Activated T-helper 2 cell treated with anti-CD3 and anti-CD28 coated beads, Interferon-gamma antibody, Interleukin-2, Interleukin-4, amounts not matched to agents 10 μg/mL and 5 μg/mL and 100 μg/mL, durations not matched to agents 14 hours and 24 hours and 36 hours (primary cell): ENCODE measurements at regions not wholly inside any gene's neighbourhood (a gene's known extent, or its start where the extent isn't known, plus 50 kb on each side); places are given as distances from the start of the nearest gene placed in this dataset.

ENCODE experiments used
- DNase-seq: peaks from one replicate; pipeline ENCODE4 v3.0.0; 2021; ENCODE audit warnings: low spot score
- H3K27ac Mint-ChIP-seq: one replicate; pipeline ENCODE4 v1.8.0; 2021; ENCODE audit warnings: mixed read lengths
- H3K27me3 Mint-ChIP-seq: one replicate; pipeline ENCODE4 v1.8.0; 2021; ENCODE audit warnings: low read depth, mixed read lengths
- H3K36me3 Mint-ChIP-seq: one replicate; pipeline ENCODE4 v1.8.0; 2021; ENCODE audit warnings: low read depth, mixed read lengths
- H3K4me1 Mint-ChIP-seq: one replicate; pipeline ENCODE4 v1.8.0; 2021; ENCODE audit warnings: low read depth, mixed read lengths
- H3K4me3 Mint-ChIP-seq: one replicate; pipeline ENCODE4 v1.8.0; 2021; ENCODE audit warnings: low read depth, mild to moderate bottlenecking, moderate library complexity, mixed read lengths
- H3K9me3 Mint-ChIP-seq: one replicate; pipeline ENCODE4 v1.8.0; 2021; ENCODE audit warnings: mixed read lengths
- intact Hi-C: fragments of 100-400 bp; cut with micrococcal nuclease; formaldehyde crosslinking; loops from one replicate; pipeline ENCODE4 v1.15.1; 2023

- intact Hi-C loops: no loop called here
- no peak overlapping the region for H3K27ac Mint-ChIP-seq
- H3K4me1 Mint-ChIP-seq: no peaks in the 10 kb centered on the region
- no peaks in the 10 kb centered on the region for H3K9me3 Mint-ChIP-seq
- H3K36me3 Mint-ChIP-seq: no peaks in the 10 kb centered on the region
- H3K27me3 Mint-ChIP-seq: peaks cover under 1% of the 10 kb centered on the region
- H3K4me3 Mint-ChIP-seq: no peak overlapping the region
- no peak for DNase-seq
Measured at GRCh38 chr9:134495881-134496412, 145.7 kb upstream of the COL5A1 start.

GRCh38 chr9:134496413-134497282 lies 145.0 kb upstream of the COL5A1 start:
- Mint-ChIP-seq H3K9me3 (no peaks in the 10 kb centered on the region), H3K4me3 (no peak overlapping the region), H3K36me3 (no peaks in the 10 kb centered on the region), H3K4me1 (no peaks in the 10 kb centered on the region), H3K27me3 (peaks cover 3% of the 10 kb centered on the region), H3K27ac (no peak overlapping the region)
- intact Hi-C loops: no loop called here
- no peak for DNase-seq

GRCh38 chr9:134497283-134497860 lies 144.2 kb upstream of the COL5A1 start:
- no peak overlapping the region for H3K4me3 Mint-ChIP-seq
- H3K27me3 Mint-ChIP-seq: peaks cover 7% of the 10 kb centered on the region
- no peaks in the 10 kb centered on the region for H3K4me1 Mint-ChIP-seq
- H3K9me3 Mint-ChIP-seq: no peaks in the 10 kb centered on the region
- DNase-seq: no peak
- intact Hi-C loops: no loop called here
- H3K36me3 Mint-ChIP-seq: no peaks in the 10 kb centered on the region
- no peak overlapping the region for H3K27ac Mint-ChIP-seq

- H3K4me3 Mint-ChIP-seq: no peak overlapping the region
- no peaks in the 10 kb centered on the region for H3K4me1 Mint-ChIP-seq
- no peak for DNase-seq
Measured at GRCh38 chr9:134498814-134499166, 142.8 kb upstream of the COL5A1 start.

GRCh38 chr9:134500931-134501760 lies 140.5 kb upstream of the COL5A1 start:
- Mint-ChIP-seq H3K27me3 (peaks cover 7% of the 10 kb centered on the region), H3K4me1 (no peaks in the 10 kb centered on the region), H3K4me3 (no peak overlapping the region), H3K36me3 (no peaks in the 10 kb centered on the region), H3K9me3 (no peaks in the 10 kb centered on the region), H3K27ac (no peak overlapping the region)
- intact Hi-C loops: no loop called here
- no peak for DNase-seq

More at GRCh38 chr9:134498814-134499166, 142.8 kb upstream of the COL5A1 start:
- Mint-ChIP-seq H3K27me3 (peaks cover 7% of the 10 kb centered on the region), H3K9me3 (no peaks in the 10 kb centered on the region), H3K36me3 (no peaks in the 10 kb centered on the region), H3K27ac (no peak overlapping the region)
- intact Hi-C loops: no loop called here

- Mint-ChIP-seq H3K36me3 (no peaks in the 10 kb centered on the region), H3K4me3 (no peak overlapping the region), H3K27me3 (peaks cover 7% of the 10 kb centered on the region), H3K27ac (no peak overlapping the region), H3K9me3 (no peaks in the 10 kb centered on the region), H3K4me1 (no peaks in the 10 kb centered on the region)
- DNase-seq: no peak
- intact Hi-C loops: no loop called here
Measured at GRCh38 chr9:134501761-134502265, 139.8 kb upstream of the COL5A1 start.

- Mint-ChIP-seq H3K4me3 (no peak overlapping the region), H3K9me3 (no peaks in the 10 kb centered on the region), H3K27me3 (peaks cover 8% of the 10 kb centered on the region), H3K27ac (no peak overlapping the region), H3K36me3 (no peaks in the 10 kb centered on the region), H3K4me1 (no peaks in the 10 kb centered on the region)
- intact Hi-C loops: no loop called here
- no peak for DNase-seq
Measured at GRCh38 chr9:134502266-134502791, 139.3 kb upstream of the COL5A1 start.

- no peaks in the 10 kb centered on the region for H3K36me3 Mint-ChIP-seq
- H3K9me3 Mint-ChIP-seq: no peaks in the 10 kb centered on the region
- no peak for DNase-seq
- H3K4me1 Mint-ChIP-seq: no peaks in the 10 kb centered on the region
- intact Hi-C loops: no loop called here
- no peak overlapping the region for H3K27ac Mint-ChIP-seq
- no peak overlapping the region for H3K4me3 Mint-ChIP-seq
- peaks cover 8% of the 10 kb centered on the region for H3K27me3 Mint-ChIP-seq
Measured at GRCh38 chr9:134502809-134503211, 138.8 kb upstream of the COL5A1 start.

- H3K4me3 Mint-ChIP-seq: no peak overlapping the region
- DNase-seq: no peak
- H3K27ac Mint-ChIP-seq: no peak overlapping the region
- no peaks in the 10 kb centered on the region for H3K9me3 Mint-ChIP-seq
- no peaks in the 10 kb centered on the region for H3K4me1 Mint-ChIP-seq
- intact Hi-C loops: no loop called here
- peaks cover 9% of the 10 kb centered on the region for H3K27me3 Mint-ChIP-seq
- H3K36me3 Mint-ChIP-seq: no peaks in the 10 kb centered on the region
Measured at GRCh38 chr9:134503301-134504105, 138.1 kb upstream of the COL5A1 start.

- DNase-seq: no peak
- H3K36me3 Mint-ChIP-seq: no peaks in the 10 kb centered on the region
- intact Hi-C loops: no loop called here
Measured at GRCh38 chr9:134504106-134504385, 137.6 kb upstream of the COL5A1 start.

GRCh38 chr9:134505032-134505431 lies 136.6 kb upstream of the COL5A1 start:
- Mint-ChIP-seq H3K4me3 (no peak overlapping the region), H3K27me3 (peaks cover 16% of the 10 kb centered on the region), H3K36me3 (no peaks in the 10 kb centered on the region), H3K9me3 (no peaks in the 10 kb centered on the region), H3K27ac (no peak overlapping the region), H3K4me1 (no peaks in the 10 kb centered on the region)
- intact Hi-C loops: no loop called here
- DNase-seq: no peak

More at GRCh38 chr9:134504106-134504385, 137.6 kb upstream of the COL5A1 start:
- Mint-ChIP-seq H3K9me3 (no peaks in the 10 kb centered on the region), H3K27me3 (peaks cover 9% of the 10 kb centered on the region), H3K27ac (no peak overlapping the region), H3K4me3 (no peak overlapping the region), H3K4me1 (no peaks in the 10 kb centered on the region)

GRCh38 chr9:134509281-134509680 lies 132.3 kb upstream of the COL5A1 start:
- no peaks in the 10 kb centered on the region for H3K4me1 Mint-ChIP-seq
- no peaks in the 10 kb centered on the region for H3K9me3 Mint-ChIP-seq
- intact Hi-C loops: no loop called here
- no peak overlapping the region for H3K4me3 Mint-ChIP-seq
- peaks cover 13% of the 10 kb centered on the region for H3K27me3 Mint-ChIP-seq
- no peaks in the 10 kb centered on the region for H3K36me3 Mint-ChIP-seq
- DNase-seq: no peak
- no peak overlapping the region for H3K27ac Mint-ChIP-seq
